K562 (cell line): ENCODE measurements at regions not wholly inside any gene's neighbourhood (a gene's known extent, or its start where the extent isn't known, plus 50 kb on each side); places are given as distances from the start of the nearest gene placed in this dataset.

Experiments
- ATAC-seq: fragments of 200-7000 bp; cut with Tn5 transposase; 3 replicates; pipeline ENCODE4 v1.9.1; 2020; ENCODE audit warnings: moderate library complexity
- BruUV-seq: library from RNA; stranded (reverse); fragments of 400-500 nt; replicated peaks from 2 replicates; lab custom pipeline; 2021; lab: Mats Ljungman, UMichigan
- CTCF ChIA-PET: fragments of 300-600 bp; formaldehyde crosslinking; extraction: SDS; loops from one replicate; lab custom pipeline; 2021; ENCODE audit warnings: low intra/inter-chr PET ratio; lab: Yijun Ruan, JAX
- POLR2A ChIA-PET: fragments of 300-600, 350-650 bp; sonication (Branson Sonifier 250); formaldehyde crosslinking; extraction: SDS; loops from one replicate; lab custom pipeline; 2021; ENCODE audit warnings: antibody characterized with exemption, inconsistent platforms; lab: Yijun Ruan, JAX
- DNase-seq, 4 experiments: peaks; one replicate each; pipeline versions ENCODE4 v3.0.0 to v3.0.0-alpha.2; 2011 to 2018; ENCODE audit warnings: low spot score in 3 of 4, mixed read lengths in 3 of 4; ENCODE audit errors: extremely low read depth in 1 of 4
- FAIRE-seq: peaks from 2 replicates; lab custom pipeline; 2011; peaks lifted over from hg19 to GRCh38; lab: Jason Lieb, UNC
- H2AFZ ChIP-seq: 2 replicates; pipeline ENCODE4 v1.6.0; 2011; ENCODE audit warnings: low read depth, low read length, control low read depth, inconsistent platforms
- H3K27ac ChIP-seq: fragments of 200-600 bp; 3 replicates; pipeline ENCODE4 v1.8.0; 2011; ENCODE audit warnings: low read depth, mild to moderate bottlenecking, control low read depth, inconsistent platforms, low read length, moderate library complexity, mixed read lengths; ENCODE audit errors: extremely low read depth
- H3K27me3 ChIP-seq, 2 experiments: fragments of 300-600 bp in 1 of 2; 2 replicates in 1 of 2; 3 replicates in 1 of 2; pipeline versions ENCODE4 v1.6.0 to v1.8.0; 2011; ENCODE audit warnings: inconsistent platforms in 2 of 2, low read length in 2 of 2, mild to moderate bottlenecking in 1 of 2, mixed read lengths in 1 of 2, moderate library complexity in 1 of 2; ENCODE audit not compliant: control insufficient read depth in 2 of 2, insufficient read depth in 2 of 2
- H3K36me3 ChIP-seq: fragments of 300-600 bp; 3 replicates; pipeline ENCODE4 v1.8.0; 2011; ENCODE audit warnings: mild to moderate bottlenecking, low read length, inconsistent platforms; ENCODE audit not compliant: control insufficient read depth, insufficient read depth
- H3K4me1 ChIP-seq, 2 experiments: fragments of 200-600 bp in 1 of 2; replicated peaks in 1 of 2; 2 replicates in 1 of 2; 3 replicates in 1 of 2; pipeline versions ENCODE4 v1.5.1 to v1.8.0; 2011; ENCODE audit warnings: inconsistent platforms in 2 of 2, low read length in 2 of 2, mild to moderate bottlenecking in 1 of 2, mixed read lengths in 1 of 2, moderate library complexity in 1 of 2; ENCODE audit not compliant: control insufficient read depth in 2 of 2, insufficient read depth in 2 of 2
- H3K4me2 ChIP-seq: 2 replicates; pipeline ENCODE4 v1.6.1; 2011; ENCODE audit warnings: low read length, control low read depth, inconsistent platforms, mixed read lengths; ENCODE audit not compliant: insufficient read depth
- H3K4me3 ChIP-seq: fragments of 200-600 bp; sonication (generic), shearing (Covaris generic); 2 replicates; pipeline ENCODE4 v1.5.1; 2016; ENCODE audit warnings: control low read depth, inconsistent platforms
- H3K79me2 ChIP-seq: fragments of 200-600 bp; 3 replicates; pipeline ENCODE4 v1.8.0; 2011; ENCODE audit warnings: low read length, inconsistent platforms; ENCODE audit not compliant: control insufficient read depth, insufficient read depth
- H3K9ac ChIP-seq, 2 experiments: 2 replicates each; pipeline versions ENCODE4 v1.6.0 to v1.6.1; 2011; ENCODE audit warnings: low read depth in 2 of 2, low read length in 2 of 2, control low read depth in 1 of 2, inconsistent platforms in 1 of 2, mild to moderate bottlenecking in 1 of 2, mixed read lengths in 1 of 2; ENCODE audit not compliant: insufficient read depth in 1 of 2
- H3K9me1 ChIP-seq: one replicate; pipeline ENCODE4 v1.6.0; 2011; ENCODE audit warnings: inconsistent platforms, mild to moderate bottlenecking, low read length, moderate library complexity; ENCODE audit not compliant: control insufficient read depth, insufficient read depth
- H3K9me3 ChIP-seq: replicated peaks from 2 replicates; pipeline ENCODE4 v1.5.1; 2011; ENCODE audit warnings: low read depth, low read length, inconsistent platforms; ENCODE audit not compliant: control insufficient read depth, insufficient read depth
- H4K20me1 ChIP-seq: replicated peaks from 2 replicates; pipeline ENCODE4 v1.6.1; 2011; ENCODE audit warnings: low read length, inconsistent platforms, mixed read lengths; ENCODE audit not compliant: control insufficient read depth, insufficient read depth
- ATF3 ChIP-seq, 2 experiments: fragments of 450-650 bp in 1 of 2; sonication (generic) in 1 of 2; formaldehyde crosslinking in 1 of 2; IDR thresholded peaks in 1 of 2; conservative IDR thresholded peaks in 1 of 2; 2 replicates each; pipeline versions ENCODE4 v1.6.1 to v1.8.1; 2016 to 2023; ENCODE audit warnings: mild to moderate bottlenecking in 2 of 2, moderate library complexity in 2 of 2, inconsistent platforms in 1 of 2, missing genetic modification reagents in 1 of 2
- E2F3 ChIP-seq: fragments of 250-450 bp; sonication (Bioruptor Pico); IDR thresholded peaks from 2 replicates; pipeline ENCODE4 v1.4.0; 2020; ENCODE audit warnings: mild to moderate bottlenecking
- ELF2 ChIP-seq: fragments of 250-450 bp; sonication (Bioruptor Pico); IDR thresholded peaks from 2 replicates; pipeline ENCODE4 v1.5.0; 2021; ENCODE audit warnings: mild to moderate bottlenecking
- MTA1 ChIP-seq: fragments of 450-650 bp; IDR thresholded peaks from 2 replicates; pipeline ENCODE4 v1.6.1; 2017; ENCODE audit warnings: borderline replicate concordance
- PATZ1 ChIP-seq: fragments of 250-450 bp; sonication (Bioruptor Pico); IDR thresholded peaks from 2 replicates; pipeline ENCODE4 v1.5.0; 2020; ENCODE audit warnings: mild to moderate bottlenecking, borderline replicate concordance
- PML ChIP-seq: IDR thresholded peaks from 2 replicates; pipeline ENCODE4 v1.6.1; 2012; ENCODE audit warnings: low read length, inconsistent platforms
- ZFPM2 ChIP-seq: fragments of 250-450 bp; sonication (Bioruptor Pico); IDR thresholded peaks from 2 replicates; pipeline ENCODE4 v1.5.1; 2022; ENCODE audit warnings: mild to moderate bottlenecking
- ZNF449 ChIP-seq: fragments of 250-450 bp; sonication (Bioruptor Pico); IDR thresholded peaks from 2 replicates; pipeline ENCODE4 v1.8.0; 2022; ENCODE audit warnings: moderate library complexity, mild to moderate bottlenecking, inconsistent platforms
- WGBS: fragments of 100-300 bp; shearing (Covaris generic); methylation state at CpG from one replicate; pipeline ENCODE4 v1.1.6; 2016; ENCODE audit warnings: low coverage, mixed read lengths; ENCODE audit not compliant: insufficient coverage; ENCODE audit errors: missing lambda C conversion rate; 5-methylcytosine and 5-hydroxymethylcytosine counted together
- in situ Hi-C: fragments of 300-500 bp; cut with MboI; formaldehyde crosslinking; loops from 4 replicates; pipeline ENCODE4 v1.15.0; 2018; ENCODE audit warnings: inconsistent platforms, mixed read lengths
- intact Hi-C: fragments of 100-400 bp; cut with micrococcal nuclease; formaldehyde crosslinking; loops from 2 replicates; pipeline ENCODE4 v1.14.2; 2022

- TF ChIP-seq ATF3 (IDR thresholded peaks at IDR 0.05), result no peak
- no peak for TF ChIP-seq ATF3 (CRISPR knock-in tag; conservative IDR thresholded peaks at IDR 0.05)
- TF ChIP-seq E2F3, result no peak
- TF ChIP-seq ZNF449 (CRISPR knock-in tag), result no peak
- TF ChIP-seq PML, result no peak
- TF ChIP-seq ELF2 (CRISPR knock-in tag), result no peak
- no peak for TF ChIP-seq ZFPM2
- no peak for TF ChIP-seq MTA1
Observed at GRCh38 chr2:57022496-57022895, 838.7 kb downstream of the CCDC85A start (continued).

GRCh38 chr2:57044931-57045635 is 861.3 kb downstream of the CCDC85A start:
- TF ChIP-seq PATZ1 (CRISPR knock-in tag), result no peak
- POLR2A ChIA-PET, result no interaction called here
- no TSS peak for BruUV-seq

More at GRCh38 chr2:57044931-57045635, 861.3 kb downstream of the CCDC85A start:
- DNase-seq (no peak), FAIRE-seq (no peak), ATAC-seq (no peak)
- in situ Hi-C loops (no loop called here), intact Hi-C loops (no loop called here)
- Histone ChIP-seq H3K9me3 (0 out of 2 replicates have a peak, but pooled peaks cover 2% of the 10 kb centered on the region), H2AFZ (no peak overlapping the region), H4K20me1 (no peaks in the 10 kb centered on the region), H3K27ac (no peak overlapping the region), H3K36me3 (no peaks in the 10 kb centered on the region), H3K9me1 (no peaks in the 10 kb centered on the region), H3K79me2 (no peaks in the 10 kb centered on the region), H3K4me2 (no peak overlapping the region), H3K4me3 (no peak overlapping the region), H3K27me3 (no peaks in the 10 kb centered on the region), H3K9ac (no peak overlapping the region), H3K4me1 (no peaks in the 10 kb centered on the region)
- WGBS, result 5% methylated on average over 4 of the region's 4 CpGs
- CTCF ChIA-PET, result no interaction called here
